SK-N-SH (cell line): ENCODE measurements at regions not wholly inside any gene's neighbourhood (a gene's known extent, or its start where the extent isn't known, plus 50 kb on each side); places are given as distances from the start of the nearest gene placed in this dataset.

Experiments
- EZH2phosphoT487 ChIP-seq: fragments of 200-600 bp; sonication (generic); IDR thresholded peaks from 2 replicates; pipeline ENCODE4 v1.6.1; 2017; ENCODE audit warnings: low read depth, mixed run types, mild to moderate bottlenecking, antibody characterized with exemption, moderate library complexity, borderline replicate concordance
- JUND ChIP-seq: IDR thresholded peaks from 2 replicates; pipeline ENCODE4 v1.4.0; 2012
- POLR2AphosphoS5 ChIP-seq: IDR thresholded peaks from 2 replicates; pipeline ENCODE4 v1.6.1; 2012; ENCODE audit warnings: low read depth, low read length
- RAD21 ChIP-seq: IDR thresholded peaks from 2 replicates; pipeline ENCODE4 v1.6.1; 2012; ENCODE audit warnings: mild to moderate bottlenecking, low read length
- RFX5 ChIP-seq: IDR thresholded peaks from 2 replicates; pipeline ENCODE4 v1.6.1; 2012; ENCODE audit warnings: mild to moderate bottlenecking, improper control_type of control experiment, low read length
- TF ChIP-seq, protein P1 (sequence below): IDR thresholded peaks from 2 replicates; pipeline ENCODE4 v1.4.0; 2012; ENCODE audit warnings: low read depth

DNA sequence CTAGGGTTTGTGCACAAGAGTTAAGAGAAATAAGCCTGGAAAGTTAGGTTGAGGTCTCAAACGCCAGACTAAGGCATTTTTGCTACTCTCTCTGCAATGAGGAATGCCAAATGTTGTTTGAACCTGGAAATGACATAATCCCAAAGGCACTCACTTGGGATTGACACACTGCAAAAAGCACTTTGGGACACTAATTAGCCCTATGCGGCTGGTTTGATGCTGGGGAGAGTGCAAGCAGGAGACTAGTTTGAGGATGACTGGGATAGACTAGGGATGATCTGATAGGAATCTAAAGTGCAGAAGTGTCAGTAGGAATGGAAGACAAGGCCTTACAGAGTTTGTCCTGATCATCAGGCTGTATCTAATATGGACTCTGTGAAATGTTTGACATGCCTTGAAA lies 469.0 kb downstream of the SLC4A3 start:
- TF ChIP-seq RFX5 = no peak
- no peak for TF ChIP-seq RAD21
- no peak for TF ChIP-seq POLR2AphosphoS5
- TF ChIP-seq, protein P1, sequence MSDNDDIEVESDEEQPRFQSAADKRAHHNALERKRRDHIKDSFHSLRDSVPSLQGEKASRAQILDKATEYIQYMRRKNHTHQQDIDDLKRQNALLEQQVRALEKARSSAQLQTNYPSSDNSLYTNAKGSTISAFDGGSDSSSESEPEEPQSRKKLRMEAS = no peak
- no peak for TF ChIP-seq JUND
- TF ChIP-seq EZH2phosphoT487 = no peak
